GM23248 (cell line): ENCODE measurements at regions not wholly inside any gene's neighbourhood (a gene's known extent, or its start where the extent isn't known, plus 50 kb on each side); places are given as distances from the start of the nearest gene placed in this dataset.

Source experiments
- DNase-seq: peaks from one replicate; pipeline ENCODE4 v3.0.0-alpha.2; 2015
- H2AFZ ChIP-seq: fragments of 200-600 bp; sonication (generic); 2 replicates; pipeline ENCODE4 v1.6.1; 2016; ENCODE audit warnings: antibody characterized with exemption
- H3F3A ChIP-seq: fragments of 200-600 bp; sonication (generic); 2 replicates; pipeline ENCODE4 v1.6.1; 2016; ENCODE audit warnings: mild to moderate bottlenecking, antibody characterized with exemption, mixed run types; ENCODE audit not compliant: insufficient read depth
- H3K27ac ChIP-seq: fragments of 200-600 bp; sonication (generic); 2 replicates; pipeline ENCODE4 v1.5.1; 2016; ENCODE audit warnings: mild to moderate bottlenecking
- H3K27me3 ChIP-seq: fragments of 200-600 bp; sonication (generic); replicated peaks from 2 replicates; pipeline ENCODE4 v1.6.1; 2016; ENCODE audit warnings: mild to moderate bottlenecking; ENCODE audit not compliant: insufficient read depth
- H3K36me3 ChIP-seq: fragments of 200-600 bp; sonication (generic); 2 replicates; pipeline ENCODE4 v1.6.1; 2016; ENCODE audit warnings: low read depth, mild to moderate bottlenecking
- H3K4me1 ChIP-seq: fragments of 200-600 bp; sonication (generic); 2 replicates; pipeline ENCODE4 v1.6.1; 2016; ENCODE audit warnings: mild to moderate bottlenecking; ENCODE audit not compliant: insufficient read depth
- H3K4me2 ChIP-seq: fragments of 200-600 bp; sonication (generic); one replicate; pipeline ENCODE4 v1.6.1; 2016; ENCODE audit warnings: mild to moderate bottlenecking; ENCODE audit not compliant: unreplicated experiment
- H3K4me3 ChIP-seq: fragments of 200-600 bp; sonication (generic); 2 replicates; pipeline ENCODE4 v1.5.1; 2016; ENCODE audit warnings: mild to moderate bottlenecking
- H3K79me2 ChIP-seq: fragments of 200-600 bp; sonication (generic); 2 replicates; pipeline ENCODE4 v1.6.1; 2016; ENCODE audit warnings: mild to moderate bottlenecking; ENCODE audit not compliant: insufficient read depth
- H3K9ac ChIP-seq: fragments of 200-600 bp; sonication (generic); 2 replicates; pipeline ENCODE4 v1.6.1; 2016; ENCODE audit warnings: mild to moderate bottlenecking
- H3K9me2 ChIP-seq: fragments of 200-600 bp; sonication (generic); 2 replicates; pipeline ENCODE4 v1.6.1; 2016; ENCODE audit warnings: mixed run types, mild to moderate bottlenecking, moderate library complexity; ENCODE audit not compliant: insufficient read depth
- H3K9me3 ChIP-seq: fragments of 200-600 bp; sonication (generic); one replicate; pipeline ENCODE4 v1.6.1; 2017; ENCODE audit warnings: low read depth
- H4K20me1 ChIP-seq: fragments of 200-600 bp; sonication (generic); 2 replicates; pipeline ENCODE4 v1.6.0; 2016; ENCODE audit not compliant: insufficient read depth
- EZH2 ChIP-seq: fragments of 200-600 bp; sonication (generic); IDR thresholded peaks from 2 replicates; pipeline ENCODE4 v1.6.1; 2018; ENCODE audit warnings: antibody characterized with exemption, mild to moderate bottlenecking; ENCODE audit not compliant: insufficient read depth, poor library complexity, severe bottlenecking
- EZH2phosphoT487 ChIP-seq: fragments of 200-600 bp; sonication (generic); IDR thresholded peaks from 2 replicates; pipeline ENCODE4 v1.6.1; 2018; ENCODE audit warnings: antibody characterized with exemption, moderate library complexity, mild to moderate bottlenecking, low read depth; ENCODE audit not compliant: insufficient read depth
- WGBS, 2 experiments: methylation state at CpG; one replicate each; pipeline ENCODE4 v1.1.6; 2015 to 2017; ENCODE audit warnings: low lambda C conversion rate in 2 of 2, low coverage in 1 of 2; ENCODE audit errors: missing lambda C conversion rate in 2 of 2; 5-methylcytosine and 5-hydroxymethylcytosine counted together
- in situ Hi-C: fragments of 300-500 bp; cut with MboI; formaldehyde crosslinking; loops from 2 replicates; pipeline ENCODE4 v1.15.0; 2020

DNA sequence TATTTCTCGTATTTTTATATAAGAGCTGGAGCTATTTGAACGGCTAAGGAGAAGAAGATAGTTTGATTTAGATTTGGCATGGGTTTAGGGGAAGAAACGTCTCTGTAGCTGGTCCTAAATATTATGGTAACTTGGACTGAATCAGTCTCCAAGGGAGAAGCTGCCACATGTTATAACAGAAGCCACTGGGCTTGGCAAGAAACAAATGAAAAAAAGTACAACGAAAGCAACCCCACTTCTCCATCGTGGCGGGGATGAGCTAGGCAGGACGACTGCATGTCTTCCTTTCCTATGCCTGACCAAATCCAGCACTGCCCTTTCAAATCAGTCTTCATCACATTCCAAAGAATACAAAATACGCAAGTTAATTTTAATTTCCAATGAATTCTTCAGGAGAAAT lies 196.7 kb upstream of the KLF14 start:
- Histone ChIP-seq H3F3A (peaks cover 58% of the 10 kb centered on the region), H3K9me2 (no peaks in the 10 kb centered on the region), H3K4me2 (no peak overlapping the region), H3K27me3 (no peaks in the 10 kb centered on the region), H3K27ac (peak overlapping the region; percentile 15), H3K9ac (no peak overlapping the region), H3K9me3 (no peaks in the 10 kb centered on the region), H3K4me1 (peaks cover 11% of the 10 kb centered on the region; the same call in 1 of the 2 replicates), H3K4me3 (no peak overlapping the region), H4K20me1 (peaks cover 11% of the 10 kb centered on the region), H3K79me2 (peaks cover 100% of the 10 kb centered on the region), H2AFZ (no peak overlapping the region), H3K36me3 (peaks cover 9% of the 10 kb centered on the region; the same call in 1 of the 2 replicates)
- TF ChIP-seq EZH2phosphoT487 (no peak), EZH2 (no peak)
- in situ Hi-C loops: no loop called here
- 40% methylated on average over 8 of the region's 8 CpGs for WGBS, 2 experiments
- DNase-seq: no peak

DNA sequence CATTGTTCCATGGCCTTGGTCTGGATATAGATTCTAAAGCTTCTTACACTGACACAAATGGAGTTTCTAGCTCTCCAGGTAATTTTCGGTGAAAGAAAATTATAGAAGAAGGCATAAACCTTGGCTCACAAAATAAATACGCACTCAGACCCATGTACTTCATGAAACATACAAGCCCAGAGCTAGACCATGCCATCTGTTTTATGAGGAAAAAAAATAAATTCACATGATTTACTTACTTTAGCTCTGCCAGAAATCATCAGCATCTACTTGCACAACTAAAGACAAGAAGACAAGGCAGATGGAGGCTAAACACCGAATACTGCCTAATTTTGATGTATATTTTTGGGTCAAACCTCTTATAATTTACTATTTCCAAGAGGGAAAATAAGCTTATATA lies 197.4 kb upstream of the KLF14 start:
- no peak for TF ChIP-seq EZH2phosphoT487
- no peak for TF ChIP-seq EZH2
- Histone ChIP-seq H3K27ac (0 out of 2 replicates have a peak overlapping the region, but pooled peaks have one; percentile 15), H3K79me2 (peaks cover 100% of the 10 kb centered on the region), H3K4me3 (no peak overlapping the region), H3K9me3 (no peaks in the 10 kb centered on the region), H3K4me1 (peaks cover 11% of the 10 kb centered on the region; the same call in 1 of the 2 replicates), H3K36me3 (peaks cover 9% of the 10 kb centered on the region; the same call in 1 of the 2 replicates), H3K9me2 (no peaks in the 10 kb centered on the region), H3K27me3 (no peaks in the 10 kb centered on the region), H3K4me2 (no peak overlapping the region), H4K20me1 (peaks cover 11% of the 10 kb centered on the region), H3K9ac (no peak overlapping the region), H2AFZ (no peak overlapping the region), H3F3A (peaks cover 58% of the 10 kb centered on the region)
- 90 to 97% methylated on average over 3 of the region's 3 CpGs for WGBS, 2 experiments
- DNase-seq: no peak
- in situ Hi-C loops: no loop called here

- in situ Hi-C loops: no loop called here
- Histone ChIP-seq H4K20me1 (peaks cover 11% of the 10 kb centered on the region), H3K9ac (no peak overlapping the region), H3K79me2 (peaks cover 100% of the 10 kb centered on the region), H3K4me3 (no peak overlapping the region), H3K9me3 (no peaks in the 10 kb centered on the region), H3F3A (peaks cover 61% of the 10 kb centered on the region), H3K9me2 (no peaks in the 10 kb centered on the region), H3K4me1 (peaks cover 15% of the 10 kb centered on the region; the same call in 1 of the 2 replicates), H3K4me2 (no peak overlapping the region), H3K27me3 (no peaks in the 10 kb centered on the region), H3K27ac (no peak overlapping the region), H2AFZ (no peak overlapping the region), H3K36me3 (peaks cover 5% of the 10 kb centered on the region; the same call in 1 of the 2 replicates)
- no peak for DNase-seq
- TF ChIP-seq EZH2phosphoT487: no peak
- no peak for TF ChIP-seq EZH2
- WGBS, 2 experiments: 97 to 100% methylated on average over 5 of the region's 5 CpGs
Measured at GRCh38 chr7:130932088-130932487, 198.1 kb upstream of the KLF14 start.

GRCh38 chr7:130932667-130933432 lies 198.8 kb upstream of the KLF14 start:
- Histone ChIP-seq H2AFZ (no peak overlapping the region), H3K36me3 (peaks cover 3% of the 10 kb centered on the region; the same call in 1 of the 2 replicates), H3K9ac (no peak overlapping the region), H3K4me2 (no peak overlapping the region), H3K4me1 (peaks cover 20% of the 10 kb centered on the region), H3K27ac (no peak overlapping the region), H3K9me3 (no peaks in the 10 kb centered on the region), H3K79me2 (peaks cover 100% of the 10 kb centered on the region), H3K9me2 (no peaks in the 10 kb centered on the region), H4K20me1 (peaks cover 11% of the 10 kb centered on the region), H3F3A (peaks cover 65% of the 10 kb centered on the region), H3K27me3 (no peaks in the 10 kb centered on the region), H3K4me3 (no peak overlapping the region)
- DNase-seq: no peak
- in situ Hi-C loops: no loop called here
- TF ChIP-seq EZH2phosphoT487 (no peak), EZH2 (no peak)
- WGBS, 2 experiments: 90 to 91% methylated on average over 11 of the region's 11 CpGs
